HG03066 (cell line): ENCODE measurements at regions not wholly inside any gene's neighbourhood (a gene's known extent, or its start where the extent isn't known, plus 50 kb on each side); places are given as distances from the start of the nearest gene placed in this dataset.

ENCODE experiments used
- ATAC-seq: cut with Tn5 transposase; IDR thresholded peaks from one replicate; pipeline ENCODE4 v1.9.1; 2021; ENCODE audit warnings: low read depth; ENCODE audit not compliant: unreplicated experiment

DNA sequence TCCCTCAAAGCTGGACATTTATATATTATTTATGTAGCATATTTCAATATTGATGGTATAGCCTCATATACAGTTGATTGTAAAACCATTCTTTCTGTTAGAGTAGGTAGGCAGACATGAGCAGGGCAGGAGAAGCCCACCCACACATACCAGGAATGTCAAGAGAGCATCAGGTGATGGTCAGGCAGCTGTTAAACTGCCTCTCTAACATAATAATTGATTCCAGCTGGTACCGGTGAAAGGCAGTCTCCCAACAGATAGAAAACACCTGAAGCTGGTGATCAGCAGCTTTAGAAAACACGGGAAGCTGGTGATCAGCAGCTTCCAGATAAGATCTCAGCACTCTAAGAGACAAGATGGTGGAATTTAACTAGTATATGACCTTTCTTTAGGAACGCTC is 132.9 kb downstream of the SLITRK6 start:
- ATAC-seq: no peak

DNA sequence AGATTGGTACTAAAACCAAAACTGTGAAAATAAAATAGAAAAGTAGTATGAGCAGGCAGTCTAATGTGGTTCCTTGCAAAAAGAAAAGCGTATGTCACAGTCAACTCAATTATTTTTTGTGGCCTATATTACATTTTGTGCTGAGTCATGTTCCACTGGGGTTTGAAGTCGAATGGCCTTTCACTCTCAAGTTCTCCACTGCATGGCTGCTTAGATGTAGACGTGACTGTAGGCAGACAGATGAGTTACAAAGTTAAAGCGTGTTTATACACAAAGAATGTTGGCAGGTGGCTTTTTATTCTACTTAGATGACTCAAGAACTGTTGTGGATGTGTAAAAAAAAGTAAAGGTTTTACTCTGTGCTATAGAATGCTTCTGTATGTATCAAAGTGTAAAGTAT is 133.9 kb downstream of the SLITRK6 start:
- ATAC-seq: no peak

DNA sequence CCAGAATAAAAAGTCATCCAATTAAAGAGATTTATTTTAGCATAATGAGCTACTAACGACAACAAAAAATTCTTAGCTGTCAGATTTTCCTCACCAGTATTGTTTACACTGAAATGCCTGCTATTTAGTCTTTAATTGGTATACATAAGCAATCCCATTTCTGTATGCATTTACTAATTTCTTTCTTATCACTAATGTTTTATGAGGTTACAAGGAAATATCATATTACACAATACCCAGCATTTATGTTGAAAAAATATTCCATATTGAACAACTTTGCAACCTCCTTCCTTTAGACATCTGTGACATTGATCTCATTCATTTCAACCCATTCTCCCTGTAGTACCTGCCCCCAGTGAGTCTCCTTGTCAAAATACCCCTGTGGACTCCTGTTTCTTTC is 135.4 kb downstream of the SLITRK6 start:
- no peak for ATAC-seq

DNA sequence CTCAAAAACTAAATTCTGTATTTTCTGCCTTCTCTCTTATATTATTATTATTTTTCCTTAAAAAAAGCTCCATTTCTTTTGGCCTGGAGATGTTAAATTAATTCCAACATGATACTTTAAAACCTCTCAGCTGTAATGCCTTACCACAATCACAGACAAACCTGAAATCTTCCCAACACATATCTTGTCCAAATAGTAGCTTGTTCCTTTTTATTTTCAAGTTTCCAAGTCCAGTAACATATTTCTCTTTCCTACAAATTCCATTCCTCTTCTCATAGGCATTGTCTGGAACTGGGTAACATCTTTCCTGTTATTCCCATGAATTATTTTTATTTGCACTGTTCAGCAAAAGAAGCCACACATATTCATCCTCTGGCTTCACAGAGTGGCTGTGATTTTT is 137.0 kb downstream of the SLITRK6 start:
- ATAC-seq: no peak

DNA sequence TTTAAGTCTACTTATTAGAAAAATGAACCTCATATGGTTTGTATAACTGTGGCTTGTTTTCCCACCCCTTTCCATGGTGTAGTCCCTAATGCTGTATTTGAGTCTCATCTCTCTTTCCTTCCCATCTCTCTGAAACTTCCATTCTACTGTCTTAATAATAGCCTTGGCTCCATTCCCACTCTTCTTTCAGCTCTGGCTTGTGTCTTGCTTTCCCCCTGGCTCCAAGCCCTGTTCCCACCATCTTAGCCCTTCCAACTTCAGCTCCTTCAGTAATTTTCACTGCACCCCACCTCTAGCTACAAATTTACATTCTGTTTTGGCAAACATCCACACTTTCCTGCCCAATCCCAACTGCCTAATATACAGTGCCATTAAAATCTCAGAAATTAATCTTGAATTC is 137.5 kb downstream of the SLITRK6 start:
- ATAC-seq: no peak

DNA sequence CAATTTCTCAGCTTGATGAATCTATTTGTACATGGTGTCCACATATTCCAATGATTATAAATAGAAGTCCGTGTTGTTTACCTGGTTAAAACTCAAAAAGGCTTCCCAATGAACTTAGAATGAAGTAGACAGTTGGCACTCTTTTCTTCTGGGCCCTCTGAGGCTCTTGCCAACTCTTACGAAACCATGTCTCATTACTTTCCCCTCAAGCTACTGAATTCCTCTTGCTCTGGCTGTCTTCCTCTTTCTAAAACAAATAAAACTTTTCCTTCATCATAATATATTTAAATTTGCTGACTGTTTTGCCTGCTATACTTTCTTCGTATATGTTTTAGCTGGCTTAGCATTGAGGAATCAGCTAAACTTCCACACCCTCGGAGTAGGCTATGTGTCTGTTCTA is 139.7 kb downstream of the SLITRK6 start:
- no peak for ATAC-seq

DNA sequence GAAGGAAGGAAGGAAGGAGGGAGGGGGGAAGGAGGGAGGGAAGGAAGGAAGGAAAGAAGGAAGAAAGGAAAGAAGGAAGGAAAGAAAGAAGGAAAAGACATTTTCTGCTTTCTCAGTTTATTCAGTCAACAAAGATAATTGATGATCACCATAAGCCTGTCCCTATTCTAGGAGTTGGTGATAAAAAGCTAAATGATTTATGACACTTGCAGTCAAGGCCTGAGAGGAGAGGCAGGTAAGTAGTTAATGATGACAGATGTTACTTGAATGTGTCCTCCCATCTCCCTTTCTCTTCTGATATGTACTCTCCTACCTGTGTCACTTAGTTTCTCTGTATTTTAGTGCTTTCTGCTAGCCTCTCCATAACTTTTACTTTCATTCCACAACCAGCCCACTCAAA is 141.3 kb downstream of the SLITRK6 start:
- ATAC-seq: no peak

DNA sequence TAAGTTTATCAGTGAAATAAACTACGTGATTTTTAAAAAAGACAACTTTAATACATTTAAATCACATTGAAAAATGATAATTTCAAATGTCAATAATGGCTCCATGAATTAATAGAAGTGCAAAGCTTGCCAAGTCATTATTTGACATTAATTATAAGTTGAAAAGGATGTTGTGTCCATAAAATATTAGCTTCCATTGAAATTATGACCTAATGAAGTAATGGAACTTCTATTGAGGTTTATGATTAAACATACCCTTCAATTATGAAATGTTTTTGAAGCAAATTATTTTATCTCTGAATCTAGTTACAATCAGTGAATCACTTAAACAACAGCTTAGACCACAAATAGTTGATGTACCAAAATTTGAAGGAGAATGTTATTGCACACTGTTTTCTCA is 144.2 kb downstream of the SLITRK6 start:
- no peak for ATAC-seq

DNA sequence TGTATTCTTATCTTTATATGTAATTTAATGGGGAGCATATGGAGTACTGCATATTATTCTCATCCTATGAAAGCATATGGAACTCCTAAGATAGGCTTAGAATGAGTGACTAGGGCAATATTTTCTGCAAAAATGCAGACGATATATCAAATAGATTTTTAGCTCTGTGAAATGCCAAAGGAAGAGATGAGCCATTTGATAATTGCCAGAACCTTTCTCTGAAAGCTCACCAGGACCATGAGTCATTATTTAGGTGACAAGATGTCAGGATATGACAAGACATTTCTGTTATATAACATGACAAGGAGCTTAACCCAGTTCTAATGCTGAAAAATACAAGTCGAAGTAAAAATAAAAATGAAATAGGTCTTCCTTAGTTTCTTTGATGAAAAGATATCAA is 145.0 kb downstream of the SLITRK6 start:
- ATAC-seq: no peak

DNA sequence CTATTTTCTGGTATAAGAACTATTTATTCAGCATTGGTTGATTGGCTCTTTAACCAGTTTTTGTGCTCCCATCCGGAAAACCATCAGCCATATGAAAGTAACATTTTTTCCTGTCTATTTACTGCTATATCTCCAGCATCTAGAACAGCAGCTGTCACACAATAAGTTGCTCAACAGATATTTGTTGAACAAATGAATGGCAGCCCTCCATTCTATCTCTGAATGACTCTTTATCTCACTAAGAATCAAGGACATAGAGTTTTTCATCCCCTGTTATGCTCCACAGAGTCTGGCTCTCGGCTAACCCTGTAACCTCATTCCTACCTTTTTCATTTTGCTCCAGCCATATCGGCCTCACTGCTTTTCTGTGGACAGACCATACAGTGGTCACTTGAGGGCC is 145.5 kb downstream of the SLITRK6 start:
- ATAC-seq: no peak

DNA sequence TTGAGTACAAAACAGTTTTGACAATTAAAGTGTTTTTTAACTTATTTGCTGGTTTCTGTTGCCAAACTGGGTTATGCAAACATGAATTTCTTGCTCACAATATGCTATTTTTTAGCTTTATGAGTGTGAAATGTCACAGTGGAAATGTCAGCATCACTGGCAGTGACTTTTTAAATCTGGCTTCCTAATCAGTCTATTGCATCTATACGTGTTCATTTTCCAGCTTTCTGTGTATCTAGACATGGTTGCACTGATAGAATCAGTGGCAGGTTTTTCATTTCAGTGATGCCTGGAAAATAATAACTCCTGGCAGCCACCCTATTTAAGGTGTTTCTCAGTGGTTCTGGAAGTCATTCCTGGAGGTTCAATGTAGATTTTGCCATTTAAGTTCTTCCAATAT is 146.7 kb downstream of the SLITRK6 start:
- no peak for ATAC-seq

DNA sequence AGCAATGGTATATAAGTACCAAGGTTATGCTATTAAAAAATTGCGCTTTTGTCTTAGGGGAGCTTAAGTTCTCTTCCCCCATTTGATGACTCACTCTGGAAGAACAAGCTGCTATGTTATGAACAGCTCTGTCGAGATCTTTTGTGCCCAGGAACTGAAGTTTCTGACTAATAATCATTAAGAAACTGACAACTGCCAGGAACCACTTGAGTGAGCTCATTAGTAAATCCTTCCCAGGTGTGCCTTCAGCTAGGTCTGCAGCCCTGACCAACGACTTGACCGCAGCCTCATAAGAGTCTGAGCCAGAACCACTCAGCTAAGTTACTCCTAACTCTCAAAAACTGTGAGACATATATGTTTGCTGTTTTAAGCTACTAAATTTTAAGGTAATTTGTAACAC is 147.8 kb downstream of the SLITRK6 start:
- no peak for ATAC-seq

DNA sequence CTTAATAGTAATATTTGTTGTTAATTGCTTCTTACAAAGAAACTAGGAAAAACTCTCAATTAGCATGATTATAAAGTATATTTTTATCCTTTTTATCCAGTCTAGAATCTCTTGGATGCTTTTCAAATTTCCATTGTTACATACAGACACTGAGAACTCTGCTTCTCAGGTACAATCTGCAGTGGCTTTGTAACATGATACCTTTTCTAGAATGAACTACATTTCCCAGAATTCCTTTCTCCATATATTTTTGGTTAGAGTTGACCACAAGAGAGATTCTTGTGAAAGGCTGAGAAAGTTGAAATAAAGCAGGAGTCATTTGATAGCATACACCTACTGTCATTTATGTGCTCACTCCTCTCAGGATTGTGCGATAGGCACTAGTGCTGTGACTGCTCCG is 148.6 kb downstream of the SLITRK6 start:
- no peak for ATAC-seq

DNA sequence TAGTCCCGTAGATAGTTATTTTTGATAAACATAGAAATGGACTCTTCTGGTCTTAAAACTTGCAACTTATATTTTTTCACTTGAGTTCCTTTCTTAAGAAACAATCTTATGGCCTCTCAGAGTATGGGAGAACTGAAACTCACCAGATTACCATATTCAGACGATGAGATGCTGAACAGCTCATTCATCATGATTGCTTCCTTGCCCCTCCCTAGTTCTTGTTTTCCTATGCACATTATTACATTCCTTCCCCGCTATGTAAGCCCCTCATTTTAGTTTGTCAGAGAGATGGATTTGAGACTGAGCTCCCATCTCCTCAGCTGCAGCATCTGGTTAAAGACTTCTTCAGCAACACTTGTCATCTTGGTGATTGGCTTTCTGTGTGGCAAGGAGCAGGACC is 158.5 kb downstream of the SLITRK6 start:
- no peak for ATAC-seq

DNA sequence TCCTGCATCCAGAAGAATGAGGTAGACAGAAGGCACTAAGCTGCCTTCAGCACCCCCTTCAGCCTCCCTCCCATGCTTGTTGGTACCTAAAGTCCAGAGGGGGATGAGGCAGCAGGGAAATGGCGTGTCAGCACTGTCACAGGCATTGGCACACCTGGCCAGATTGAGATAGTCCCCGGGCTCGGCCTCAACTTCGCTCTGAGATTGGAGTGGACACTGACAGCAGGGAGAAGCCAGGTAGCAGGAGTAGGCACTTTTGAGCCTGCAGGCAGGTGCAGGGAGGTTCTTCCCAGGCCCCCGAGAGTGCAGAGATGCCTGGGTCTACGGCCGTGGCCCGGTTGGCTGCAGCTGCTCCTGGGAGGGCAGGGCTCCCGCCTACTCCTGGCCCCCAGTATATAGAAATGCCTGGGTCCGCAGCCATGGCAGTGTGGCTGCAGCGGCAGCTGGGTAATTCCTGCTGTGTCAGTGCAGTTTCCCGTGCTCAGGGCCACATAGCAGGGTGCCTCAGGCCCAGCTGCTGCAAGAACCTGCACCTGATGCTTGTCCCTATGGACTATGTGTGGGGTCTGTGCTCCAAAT is 160.3 kb downstream of the SLITRK6 start:
- no peak for ATAC-seq

DNA sequence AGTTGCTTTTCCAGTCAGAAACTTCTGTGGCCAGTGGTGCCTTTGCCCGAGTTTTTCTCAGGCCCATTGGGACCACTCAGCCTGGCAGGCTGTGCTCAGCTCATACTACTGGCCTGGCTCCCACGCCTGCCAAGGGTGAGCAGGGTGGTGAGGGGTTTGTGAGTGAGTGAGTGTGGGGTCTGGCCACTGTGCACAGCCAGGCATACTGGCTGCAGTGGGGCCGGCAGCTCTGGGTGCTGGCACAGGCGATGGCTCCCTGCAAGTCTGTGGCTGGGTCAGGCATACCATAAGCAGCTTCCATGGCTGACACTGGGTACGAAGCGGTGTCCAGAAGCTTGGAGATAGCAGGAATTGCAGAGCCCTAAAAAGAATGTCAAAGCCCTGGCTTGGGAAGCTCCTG is 161.0 kb downstream of the SLITRK6 start:
- ATAC-seq: no peak

DNA sequence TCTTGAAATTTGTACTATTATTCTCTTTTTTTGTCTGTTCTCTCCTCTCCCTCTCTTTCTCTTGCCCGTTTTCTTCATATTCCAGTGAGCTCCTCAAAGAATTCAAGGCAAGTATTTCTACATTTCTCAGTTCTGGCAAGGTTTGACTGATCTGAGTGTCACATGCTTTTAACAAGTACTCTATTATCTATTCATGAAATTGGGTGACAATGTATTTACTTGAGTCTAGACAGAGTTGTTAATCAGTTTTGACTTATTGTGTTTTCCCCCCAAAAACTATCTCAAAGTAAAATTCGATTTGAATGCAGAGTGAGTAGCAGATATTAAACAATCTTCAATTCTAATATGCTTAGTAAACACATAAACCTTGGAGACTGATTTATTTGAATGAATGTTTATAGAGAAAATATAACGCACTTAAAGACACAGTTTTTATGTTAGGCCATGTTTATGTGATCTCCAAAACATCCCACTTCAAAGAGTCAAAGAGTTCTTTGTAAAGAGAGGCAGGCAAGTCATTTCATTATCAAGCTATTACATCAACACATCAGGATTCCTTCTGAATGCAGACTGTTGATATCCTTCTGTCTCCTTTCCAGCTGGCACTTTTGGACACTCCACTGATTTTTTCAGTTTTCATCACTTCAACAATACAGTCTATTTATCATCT is 166.6 kb downstream of the SLITRK6 start:
- ATAC-seq: no peak

DNA sequence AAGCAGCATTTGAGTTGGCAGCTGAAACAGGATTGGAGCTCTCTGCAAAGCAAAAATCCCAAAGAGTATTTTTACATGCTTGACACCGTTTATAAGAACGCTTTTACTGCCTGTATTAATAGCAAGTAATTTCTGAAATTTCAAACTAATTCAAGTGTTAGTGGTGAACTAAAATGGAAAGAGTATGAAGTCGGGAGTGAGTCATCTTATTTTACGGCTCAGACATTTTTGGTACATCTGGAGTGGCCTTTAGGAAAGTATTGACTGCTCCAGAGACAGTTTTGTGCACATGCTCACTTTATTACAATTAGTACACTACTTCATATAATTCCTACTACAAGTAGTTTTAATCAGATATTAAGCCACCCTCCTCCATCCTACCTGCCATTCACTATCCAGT is 167.4 kb downstream of the SLITRK6 start:
- ATAC-seq: no peak

DNA sequence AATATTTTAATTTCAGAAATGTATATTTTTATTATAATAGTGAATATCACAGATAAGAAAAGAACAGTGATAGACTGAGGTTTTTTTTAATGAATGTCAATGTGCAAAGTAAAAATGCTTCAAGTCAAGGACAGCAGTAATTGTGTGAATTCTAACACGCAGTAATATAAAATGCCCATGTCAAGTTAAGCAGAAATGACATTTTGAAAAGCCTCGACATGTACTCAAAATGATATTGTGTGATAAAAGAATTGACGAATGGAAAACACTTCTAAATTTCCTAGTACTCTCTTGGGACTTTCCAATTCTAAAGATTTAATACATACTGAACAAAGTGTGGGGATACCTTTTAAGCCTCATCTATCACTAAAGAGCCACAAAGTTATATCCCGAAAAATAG is 172.6 kb downstream of the SLITRK6 start:
- ATAC-seq: no peak

DNA sequence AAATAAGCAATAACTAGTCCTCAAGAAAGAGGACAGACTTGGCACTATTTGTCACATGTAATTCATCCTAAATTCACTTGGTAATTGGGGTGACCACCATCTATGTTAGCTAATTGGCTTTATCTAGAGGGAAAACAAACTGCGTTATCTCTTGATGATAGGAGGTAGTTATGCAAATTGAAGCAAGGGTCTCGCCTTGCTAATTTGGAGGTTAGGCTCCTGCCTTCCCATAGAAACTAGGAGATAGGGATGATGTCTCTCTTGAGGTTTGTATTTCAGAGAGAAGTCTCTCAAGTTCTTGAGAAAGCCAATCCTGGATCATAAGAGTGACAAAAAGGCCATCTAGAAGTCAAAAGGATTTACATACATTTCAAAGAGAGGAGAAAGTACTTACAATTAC is 179.9 kb downstream of the SLITRK6 start:
- ATAC-seq: no peak

DNA sequence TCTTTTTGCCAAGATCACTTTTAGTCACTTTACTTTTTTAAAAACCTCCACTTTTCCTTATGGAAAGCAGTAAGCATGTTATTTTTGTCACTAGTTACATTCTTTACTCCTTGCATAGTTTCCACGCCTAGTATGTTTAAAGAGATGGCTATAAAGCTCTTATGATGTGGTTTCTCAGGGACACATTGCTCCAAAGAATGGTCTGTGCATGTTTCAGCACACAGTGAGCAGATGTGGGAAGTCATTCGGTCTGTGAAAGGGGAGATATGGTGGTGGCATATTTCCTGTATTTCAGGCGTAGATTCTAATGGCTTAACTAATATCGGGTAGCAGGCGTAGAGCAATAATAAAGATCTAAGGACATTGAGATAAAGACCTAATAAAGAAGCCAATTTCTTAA is 180.7 kb downstream of the SLITRK6 start:
- no peak for ATAC-seq

DNA sequence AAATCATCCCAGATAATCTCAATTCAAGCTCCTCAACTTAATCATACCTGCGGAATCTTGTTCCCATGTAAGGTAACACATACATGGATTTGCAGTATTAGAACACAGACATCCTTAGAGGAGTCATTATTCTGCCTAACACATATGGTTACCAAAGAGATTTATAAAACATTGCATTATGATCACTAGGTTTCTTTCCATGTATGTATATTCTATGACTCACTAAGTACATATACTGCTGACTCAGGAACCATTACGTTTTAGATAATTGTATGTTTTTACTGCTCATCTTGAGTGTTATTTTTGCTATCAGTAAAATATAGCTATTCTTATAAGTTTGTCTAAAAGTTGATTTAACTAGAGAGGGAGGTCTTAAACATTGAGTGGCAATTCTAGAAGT is 182.9 kb downstream of the SLITRK6 start:
- ATAC-seq: no peak

DNA sequence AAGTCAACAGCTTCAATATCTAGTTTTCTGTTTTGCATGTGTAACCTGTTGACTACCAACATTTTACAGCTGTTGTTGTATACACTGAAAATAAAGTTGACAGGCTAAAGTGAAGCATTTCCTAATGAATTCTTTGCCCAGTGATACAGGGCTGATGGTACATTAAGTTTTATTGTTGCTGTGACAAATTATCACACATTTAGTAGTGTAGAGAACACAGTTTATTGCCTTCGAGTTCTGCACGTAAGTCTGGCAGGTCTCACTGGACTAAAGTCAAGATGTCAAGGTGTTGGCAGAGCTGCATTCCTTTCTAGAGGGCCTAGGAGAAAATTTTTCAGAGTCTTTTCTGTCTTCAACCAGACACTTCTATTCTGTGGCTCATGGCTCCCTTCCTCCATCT is 184.2 kb downstream of the SLITRK6 start:
- ATAC-seq: no peak
